ENCODE measurements at regions not wholly inside any gene's neighbourhood (a gene's known extent, or its start where the extent isn't known, plus 50 kb on each side); places are given as distances from the start of the nearest gene placed in this dataset.

DNA sequence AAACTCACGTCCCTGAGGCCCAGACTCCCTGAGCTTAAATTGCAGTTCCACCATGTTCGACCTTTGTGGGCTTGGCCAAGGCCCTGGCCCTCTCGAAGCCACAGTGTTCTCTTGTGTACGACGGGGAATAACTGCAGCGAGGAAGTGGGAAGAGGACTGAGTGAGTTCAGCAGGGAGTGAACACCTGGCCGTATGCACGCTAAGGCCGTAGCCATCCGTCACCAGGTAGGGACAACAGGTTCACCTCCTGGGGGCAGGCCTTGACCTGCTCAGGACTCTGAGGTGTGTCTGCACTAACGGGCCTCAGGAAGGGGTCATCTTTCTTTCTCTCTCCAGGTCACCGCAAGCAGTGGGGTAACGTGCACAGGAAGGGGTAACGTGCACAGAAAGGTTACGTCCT is 67.2 kb upstream of the CTBP2 start:
- TF ChIP-seq POLR2A (IDR thresholded peaks at IDR 0.05; ENCODE audit: low read length) = no peak
- TF ChIP-seq GATA1 (IDR thresholded peaks at IDR 0.05; ENCODE audit: low read depth, low read length) = no peak

Data from erythroblast (primary cell).